ENCODE measurements at regions not wholly inside any gene's neighbourhood (a gene's known extent, or its start where the extent isn't known, plus 50 kb on each side); places are given as distances from the start of the nearest gene placed in this dataset.

GRCh38 chr5:123264394-123264793 lies 158.8 kb downstream of the CEP120 start:
- Histone ChIP-seq H2AFZ (ENCODE audit: low read length) (no peak overlapping the region), H3K27ac (ENCODE audit: extremely low read length, insufficient read depth, low read length) (no peak overlapping the region), H3K79me2 (ENCODE audit: insufficient read depth, low read length) (no peaks in the 10 kb centered on the region), H4K20me1 (ENCODE audit: insufficient read depth, low read length) (no peaks in the 10 kb centered on the region), H3K27me3 (ENCODE audit: control insufficient read depth in 1 of 2, insufficient read depth in 2 of 2, low read length in 2 of 2) (no peaks in the 10 kb centered on the region), H3K4me2 (ENCODE audit: low read depth, low read length) (no peak overlapping the region), H3K36me3 (replicated peaks in 1 of 2; ENCODE audit: control insufficient read depth in 1 of 2, insufficient read depth in 2 of 2, low read length in 2 of 2) (no peaks in the 10 kb centered on the region), H3K9ac (ENCODE audit: insufficient read depth, low read depth, low read length) (no peak overlapping the region), H3K9me3 (ENCODE audit: low read length) (no peaks in the 10 kb centered on the region), H3K4me3 (replicated peaks in 1 of 3; ENCODE audit: insufficient read depth in 1 of 3, low read depth in 2 of 3, low read length in 3 of 3) (no peak overlapping the region), H3K4me1 (ENCODE audit: insufficient read depth, low read length) (no peaks in the 10 kb centered on the region)
- no TSS peak for BruUV-seq (replicated peaks)
- ChIA-PET POLR2A (no interaction called here), CTCF (ENCODE audit: low intra/inter-chr PET ratio, low total read pairs) (no interaction called here)
- in situ Hi-C loops (cut with HindIII; ENCODE audit: extremely low pct_ligation_motif_present, low pct_unique_long_range_greater_than_20kb), result no loop called here
- intact Hi-C loops (cut with micrococcal nuclease; ENCODE audit: unreplicated experiment), result no loop called here
- TF ChIP-seq IRF2 (CRISPR knock-in tag; IDR thresholded peaks at IDR 0.05), result no peak
- no peak for TF ChIP-seq MEF2D (CRISPR knock-in tag; IDR thresholded peaks at IDR 0.05)
- no peak for TF ChIP-seq ZNF256 (CRISPR knock-in tag; conservative IDR thresholded peaks at IDR 0.05)
- TF ChIP-seq, protein P1, sequence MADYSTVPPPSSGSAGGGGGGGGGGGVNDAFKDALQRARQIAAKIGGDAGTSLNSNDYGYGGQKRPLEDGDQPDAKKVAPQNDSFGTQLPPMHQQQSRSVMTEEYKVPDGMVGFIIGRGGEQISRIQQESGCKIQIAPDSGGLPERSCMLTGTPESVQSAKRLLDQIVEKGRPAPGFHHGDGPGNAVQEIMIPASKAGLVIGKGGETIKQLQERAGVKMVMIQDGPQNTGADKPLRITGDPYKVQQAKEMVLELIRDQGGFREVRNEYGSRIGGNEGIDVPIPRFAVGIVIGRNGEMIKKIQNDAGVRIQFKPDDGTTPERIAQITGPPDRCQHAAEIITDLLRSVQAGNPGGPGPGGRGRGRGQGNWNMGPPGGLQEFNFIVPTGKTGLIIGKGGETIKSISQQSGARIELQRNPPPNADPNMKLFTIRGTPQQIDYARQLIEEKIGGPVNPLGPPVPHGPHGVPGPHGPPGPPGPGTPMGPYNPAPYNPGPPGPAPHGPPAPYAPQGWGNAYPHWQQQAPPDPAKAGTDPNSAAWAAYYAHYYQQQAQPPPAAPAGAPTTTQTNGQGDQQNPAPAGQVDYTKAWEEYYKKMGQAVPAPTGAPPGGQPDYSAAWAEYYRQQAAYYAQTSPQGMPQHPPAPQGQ (CRISPR knock-in tag; IDR thresholded peaks at IDR 0.05; ENCODE audit: borderline replicate concordance), result no peak
- TF ChIP-seq ZNF367 (CRISPR knock-in tag; IDR thresholded peaks at IDR 0.05; ENCODE audit: borderline replicate concordance), result no peak
- no peak for TF ChIP-seq ZBTB38 (CRISPR knock-in tag; IDR thresholded peaks at IDR 0.05)
- TF ChIP-seq, protein P2, sequence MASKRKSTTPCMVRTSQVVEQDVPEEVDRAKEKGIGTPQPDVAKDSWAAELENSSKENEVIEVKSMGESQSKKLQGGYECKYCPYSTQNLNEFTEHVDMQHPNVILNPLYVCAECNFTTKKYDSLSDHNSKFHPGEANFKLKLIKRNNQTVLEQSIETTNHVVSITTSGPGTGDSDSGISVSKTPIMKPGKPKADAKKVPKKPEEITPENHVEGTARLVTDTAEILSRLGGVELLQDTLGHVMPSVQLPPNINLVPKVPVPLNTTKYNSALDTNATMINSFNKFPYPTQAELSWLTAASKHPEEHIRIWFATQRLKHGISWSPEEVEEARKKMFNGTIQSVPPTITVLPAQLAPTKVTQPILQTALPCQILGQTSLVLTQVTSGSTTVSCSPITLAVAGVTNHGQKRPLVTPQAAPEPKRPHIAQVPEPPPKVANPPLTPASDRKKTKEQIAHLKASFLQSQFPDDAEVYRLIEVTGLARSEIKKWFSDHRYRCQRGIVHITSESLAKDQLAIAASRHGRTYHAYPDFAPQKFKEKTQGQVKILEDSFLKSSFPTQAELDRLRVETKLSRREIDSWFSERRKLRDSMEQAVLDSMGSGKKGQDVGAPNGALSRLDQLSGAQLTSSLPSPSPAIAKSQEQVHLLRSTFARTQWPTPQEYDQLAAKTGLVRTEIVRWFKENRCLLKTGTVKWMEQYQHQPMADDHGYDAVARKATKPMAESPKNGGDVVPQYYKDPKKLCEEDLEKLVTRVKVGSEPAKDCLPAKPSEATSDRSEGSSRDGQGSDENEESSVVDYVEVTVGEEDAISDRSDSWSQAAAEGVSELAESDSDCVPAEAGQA (IDR thresholded peaks at IDR 0.05; ENCODE audit: low read depth), result no peak
- TF ChIP-seq, protein P2 (CRISPR knock-in tag; IDR thresholded peaks at IDR 0.05; ENCODE audit: borderline replicate concordance), result no peak
- TF ChIP-seq ZNF703 (CRISPR knock-in tag; IDR thresholded peaks at IDR 0.05; ENCODE audit: borderline replicate concordance), result no peak
- TF ChIP-seq HDAC2 (CRISPR knock-in tag; IDR thresholded peaks at IDR 0.05), result no peak
- no peak for TF ChIP-seq NFKB2 (CRISPR knock-in tag; IDR thresholded peaks at IDR 0.05; ENCODE audit: borderline replicate concordance)
- no peak for TF ChIP-seq MAFG (CRISPR knock-in tag; IDR thresholded peaks at IDR 0.05)
- TF ChIP-seq ARID2 (CRISPR knock-in tag; IDR thresholded peaks at IDR 0.05; ENCODE audit: borderline replicate concordance), result no peak
- TF ChIP-seq BORCS8-MEF2B (CRISPR knock-in tag; IDR thresholded peaks at IDR 0.05), result no peak
- no peak for TF ChIP-seq ZNF230 (CRISPR knock-in tag; IDR thresholded peaks at IDR 0.05)
- TF ChIP-seq BCL3 (CRISPR knock-in tag; IDR thresholded peaks at IDR 0.05), result no peak
- TF ChIP-seq REL (CRISPR knock-in tag; conservative IDR thresholded peaks at IDR 0.05), result no peak
- DNase-seq (ENCODE audit: low spot score) (no peak), ATAC-seq (no peak), FAIRE-seq (no peak)
- 0% methylated on average over 2 of the region's 2 CpGs for WGBS (ENCODE audit: low lambda C conversion rate)
